ENCODE measurements at regions not wholly inside any gene's neighbourhood (a gene's known extent, or its start where the extent isn't known, plus 50 kb on each side); places are given as distances from the start of the nearest gene placed in this dataset.

DNA sequence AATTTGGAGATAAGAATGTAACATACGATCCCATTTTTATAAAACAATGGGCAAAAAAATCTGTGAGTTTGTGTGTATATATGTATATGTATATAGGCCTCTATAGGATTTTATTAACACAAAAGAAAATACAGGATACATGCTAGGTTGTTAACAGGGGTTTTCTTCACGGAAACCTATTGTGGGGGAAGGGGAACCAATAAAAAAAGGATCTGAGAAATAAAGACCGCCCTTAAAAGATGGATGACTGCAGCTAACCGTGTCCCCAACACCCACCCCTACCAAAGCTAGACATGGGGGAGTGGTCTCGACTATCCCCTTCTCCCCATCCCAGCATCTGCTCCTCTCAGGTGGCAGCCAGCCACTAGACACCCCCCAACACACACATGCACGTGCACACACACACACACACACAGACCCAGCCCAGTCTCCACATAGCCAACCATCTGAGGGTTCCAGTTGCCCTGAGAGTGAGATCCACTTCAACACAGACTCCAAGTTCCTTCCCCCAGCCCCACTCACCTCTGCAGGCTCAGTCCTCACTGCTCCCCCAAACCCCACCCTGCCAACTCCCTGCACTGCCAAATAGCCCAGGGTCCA is 132.9 kb downstream of the TPRA1 start:
- DNase-seq: no peak

DNA sequence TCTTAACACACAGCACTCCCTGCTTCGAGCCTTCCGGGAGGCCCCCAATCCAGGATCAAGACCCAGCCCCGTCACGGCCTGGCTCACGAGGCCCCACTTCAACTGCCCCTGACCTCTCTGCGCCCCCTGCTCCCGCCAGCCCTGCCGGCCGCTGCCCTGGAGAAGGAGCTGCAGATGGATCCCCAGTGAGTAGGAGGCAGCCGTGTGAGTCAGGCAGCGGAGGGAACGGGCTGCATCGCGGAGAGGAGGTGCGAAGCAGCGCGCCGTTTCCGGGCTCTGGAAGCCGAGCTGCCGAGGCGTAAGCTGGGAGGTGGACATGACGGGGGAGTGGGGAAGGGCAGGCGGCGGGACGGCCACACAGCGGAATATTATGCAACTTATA is 133.4 kb downstream of the TPRA1 start:
- no peak for DNase-seq

DNA sequence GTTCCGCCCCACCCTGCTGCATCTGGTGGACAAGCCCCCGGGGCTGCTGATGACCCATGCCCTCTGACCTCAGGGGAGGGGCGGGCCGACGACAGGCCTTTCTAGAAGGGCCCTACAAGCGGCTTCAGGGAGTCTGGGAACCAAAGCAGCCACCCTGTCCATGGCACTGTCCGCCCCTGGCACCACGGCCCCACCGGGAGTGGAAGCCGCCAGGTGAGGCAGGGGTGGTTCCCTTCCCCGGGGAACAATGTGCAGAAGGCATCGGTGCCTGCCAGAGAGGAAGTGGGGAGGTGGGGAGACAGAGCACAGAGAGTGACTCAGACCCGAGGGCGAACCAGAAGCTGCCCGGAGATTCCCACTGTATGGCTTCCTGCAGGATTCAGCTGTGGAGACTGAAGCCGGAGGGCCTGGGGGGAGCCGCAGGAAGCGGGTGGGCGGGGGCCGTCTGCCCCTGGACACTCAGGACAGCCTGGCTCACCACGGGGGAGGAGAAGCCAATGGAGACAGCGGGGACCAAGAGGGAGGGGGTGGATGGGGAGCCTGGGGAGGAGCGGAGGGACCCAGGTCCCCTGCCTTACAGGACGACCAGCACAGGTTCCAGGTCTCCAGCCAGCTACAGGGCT is 134.0 kb downstream of the TPRA1 start:
- DNase-seq: no peak

DNA sequence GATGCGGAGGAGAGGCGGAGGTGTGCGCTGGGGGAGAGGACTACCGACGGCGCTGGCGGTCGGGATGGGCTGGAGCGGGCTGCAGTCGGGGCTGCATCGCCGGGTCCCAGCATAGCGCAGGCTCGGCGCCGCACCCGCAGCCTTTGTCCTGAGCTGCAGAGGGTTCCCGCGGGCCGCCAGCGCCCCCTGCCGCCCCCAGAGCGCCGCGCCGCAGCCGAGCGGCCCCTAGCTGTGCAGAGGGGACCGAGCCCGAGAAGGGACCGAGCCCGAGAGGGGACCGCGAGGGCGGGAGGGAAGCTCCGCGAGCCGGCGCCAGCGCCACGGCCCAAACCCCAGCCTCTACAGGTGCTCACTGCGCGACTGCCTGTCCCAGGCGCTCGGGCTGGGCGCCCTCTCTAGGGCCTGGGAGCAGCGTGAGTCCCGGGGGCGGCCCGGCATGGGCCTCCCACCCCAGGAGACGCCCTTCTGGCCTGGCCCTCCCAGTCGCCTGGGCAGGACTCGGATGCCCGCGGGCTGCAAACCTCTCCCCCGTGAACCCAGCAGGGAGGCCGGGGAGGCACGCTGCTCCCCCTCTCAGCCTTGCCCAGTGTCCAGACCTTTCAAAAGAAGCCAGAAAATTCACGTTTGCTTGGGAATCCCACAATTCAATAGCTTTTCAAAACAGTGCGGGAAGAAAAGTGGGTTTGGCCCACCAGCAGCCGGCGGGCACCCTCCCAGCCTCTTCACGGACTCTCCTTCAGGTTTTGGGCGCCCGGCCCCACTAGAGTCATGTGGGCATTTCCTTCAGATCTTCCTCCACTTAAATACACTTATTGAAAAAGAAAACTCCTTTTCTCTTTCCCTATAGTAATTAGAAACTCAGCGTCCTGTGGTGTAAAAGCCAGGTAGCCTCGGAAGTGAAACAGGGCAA is 134.7 kb downstream of the TPRA1 start:
- peak; percentile 50 for DNase-seq

DNA sequence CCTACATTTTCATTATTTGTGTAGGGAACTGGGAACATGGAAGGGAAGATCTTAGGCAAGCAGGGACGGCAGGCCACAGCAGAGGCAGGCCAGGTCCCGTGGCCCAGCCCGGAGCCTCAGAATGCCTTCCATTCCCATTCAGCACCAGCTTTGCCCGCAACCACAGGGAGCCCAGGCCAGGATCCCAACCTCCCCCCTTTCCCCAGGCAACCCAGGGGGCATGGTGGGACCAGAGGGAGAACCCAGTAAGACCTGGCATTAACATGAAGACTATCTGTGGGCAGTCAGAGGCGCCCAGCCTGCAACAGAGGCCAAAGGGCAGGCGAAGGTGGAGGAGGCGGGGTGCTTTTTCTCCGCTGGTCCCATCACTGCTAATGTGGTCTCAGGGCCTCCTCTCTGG is 135.6 kb downstream of the TPRA1 start:
- no peak for DNase-seq

DNA sequence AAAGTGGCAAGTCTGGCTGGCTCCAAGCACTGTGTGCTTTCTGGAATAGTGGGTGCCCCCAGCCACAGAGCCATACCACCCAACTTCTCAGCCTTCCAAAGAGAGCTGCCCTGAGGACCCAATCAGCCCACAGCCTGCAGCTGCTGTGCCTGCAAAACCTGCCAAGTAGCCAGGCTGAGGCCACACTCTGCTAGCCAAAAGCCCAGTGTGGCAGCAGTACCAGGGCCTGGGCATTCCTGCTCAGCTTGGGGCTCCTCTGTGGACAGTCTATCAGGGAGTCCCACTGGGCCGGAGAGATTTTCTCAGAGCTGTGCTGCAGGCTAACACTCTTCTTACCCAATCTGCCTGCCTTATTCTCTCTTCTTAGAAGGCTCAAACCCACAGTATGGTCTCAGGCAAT is 136.5 kb downstream of the TPRA1 start:
- DNase-seq: no peak

DNA sequence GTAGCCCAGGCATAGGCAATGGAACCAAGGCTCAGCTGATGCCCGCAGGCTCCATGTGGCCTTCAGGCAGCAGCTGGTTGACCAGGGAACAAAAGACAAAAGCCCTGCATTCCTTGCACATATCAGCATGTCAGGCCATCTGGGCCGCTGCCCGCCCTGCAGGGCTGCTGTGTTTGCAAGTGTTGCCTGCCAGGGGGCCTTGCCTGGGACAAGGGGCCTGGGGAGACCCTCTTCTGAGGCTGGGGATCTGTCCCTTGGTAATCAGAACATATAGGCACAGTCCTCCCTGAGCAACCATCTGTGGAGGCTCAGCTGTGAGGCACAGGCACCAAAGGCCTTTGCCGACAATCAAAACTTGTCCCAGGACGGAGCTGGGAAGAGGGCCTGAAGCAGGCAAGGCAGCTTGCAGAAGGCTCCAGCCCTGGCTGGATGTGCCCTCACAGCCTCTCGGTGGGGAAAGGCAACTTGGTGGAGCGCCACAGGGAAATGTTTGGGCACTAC is 138.2 kb downstream of the TPRA1 start:
- DNase-seq: no peak

DNA sequence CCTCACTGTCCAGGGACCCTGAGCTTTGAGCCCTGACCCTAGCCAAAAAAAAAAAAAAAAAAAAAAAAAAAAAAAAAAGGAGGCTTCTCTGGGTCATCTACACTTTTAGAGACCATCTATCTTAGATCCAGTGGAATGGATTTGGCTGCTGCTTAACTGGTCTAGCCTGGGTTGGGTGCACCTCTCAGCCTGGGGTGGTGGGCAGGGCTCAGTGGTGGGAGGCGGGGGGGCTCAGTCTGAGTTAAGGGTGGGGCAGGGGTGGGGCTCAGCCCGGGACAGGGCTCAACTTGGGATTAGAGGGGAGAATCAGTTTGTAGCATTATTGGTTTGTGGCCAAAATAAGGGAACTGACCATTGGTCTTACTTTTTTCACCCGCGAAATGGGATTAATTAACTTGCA is 139.2 kb downstream of the TPRA1 start:
- DNase-seq: no peak

DNA sequence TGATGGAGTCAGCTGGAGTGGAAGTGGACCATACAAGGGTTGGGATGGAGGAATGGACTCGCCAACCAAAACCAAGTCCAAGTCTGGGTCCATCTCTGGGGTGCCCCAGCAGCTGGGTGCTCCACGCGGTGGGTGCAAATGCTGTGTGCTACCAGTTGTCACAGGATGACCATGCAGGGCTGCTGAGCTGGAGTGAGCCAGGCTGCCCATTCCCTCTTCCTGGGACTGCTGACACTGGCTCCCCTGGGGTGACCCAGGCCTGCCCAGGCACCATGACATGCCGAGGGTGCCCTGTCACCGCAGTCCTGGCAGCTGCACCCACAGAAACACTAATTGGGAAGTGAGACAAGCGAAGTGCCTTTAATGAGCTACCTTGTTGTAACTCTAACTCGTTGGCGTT is 140.2 kb downstream of the TPRA1 start:
- DNase-seq: no peak

DNA sequence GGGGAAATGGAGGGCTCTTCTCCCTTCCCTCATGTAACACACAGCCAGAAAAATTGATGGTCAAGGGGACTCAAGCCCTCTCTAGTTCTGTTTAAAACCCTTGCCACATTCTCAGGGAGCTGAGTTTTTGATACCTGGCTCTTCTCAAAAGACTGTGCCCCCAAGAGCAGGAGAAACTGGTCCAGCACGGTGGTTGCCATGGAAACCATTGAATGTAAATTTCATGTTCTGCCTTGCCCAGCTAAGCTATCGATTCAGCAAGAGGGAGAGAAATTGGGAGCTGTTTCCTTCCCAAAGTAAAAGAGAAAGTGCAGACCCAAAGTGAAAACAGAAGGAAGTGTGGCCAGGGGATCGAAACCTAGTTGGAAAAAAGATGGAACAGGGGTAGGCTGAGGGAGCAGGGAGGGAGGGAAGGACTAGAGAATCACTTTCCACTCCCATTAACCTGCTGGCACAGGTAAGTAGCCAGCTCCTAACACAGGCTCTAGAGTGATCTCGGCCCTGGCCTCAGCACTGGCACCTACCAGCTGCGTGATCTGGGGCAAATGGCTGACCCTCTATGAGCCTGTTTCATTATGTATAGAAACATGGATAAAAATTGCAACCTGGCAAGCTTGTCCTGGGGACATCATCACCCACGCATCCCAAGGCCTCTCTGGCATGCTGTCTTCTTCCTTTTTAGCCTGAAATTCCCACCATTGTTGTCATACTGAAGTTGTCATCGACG is 140.9 kb downstream of the TPRA1 start:
- DNase-seq: no peak

DNA sequence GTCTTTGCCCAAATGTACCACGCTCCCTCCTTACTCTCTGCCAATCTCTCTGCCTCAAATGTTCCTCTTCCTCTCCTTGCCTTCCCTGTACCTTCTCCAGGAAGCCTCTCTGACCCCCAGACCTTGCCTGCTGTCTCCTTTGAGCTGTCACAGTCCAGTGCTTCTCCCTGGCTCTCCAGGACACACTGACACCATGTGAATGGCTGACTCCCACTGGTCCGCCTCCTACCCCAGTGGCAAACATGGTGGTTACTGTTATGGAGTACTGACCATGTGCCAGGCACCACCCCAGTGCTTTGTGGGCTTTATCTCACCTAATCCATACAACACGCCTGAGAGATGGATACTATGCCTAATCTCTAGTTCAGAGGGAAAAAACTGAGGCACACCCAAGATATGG is 141.9 kb downstream of the TPRA1 start:
- no peak for DNase-seq

DNA sequence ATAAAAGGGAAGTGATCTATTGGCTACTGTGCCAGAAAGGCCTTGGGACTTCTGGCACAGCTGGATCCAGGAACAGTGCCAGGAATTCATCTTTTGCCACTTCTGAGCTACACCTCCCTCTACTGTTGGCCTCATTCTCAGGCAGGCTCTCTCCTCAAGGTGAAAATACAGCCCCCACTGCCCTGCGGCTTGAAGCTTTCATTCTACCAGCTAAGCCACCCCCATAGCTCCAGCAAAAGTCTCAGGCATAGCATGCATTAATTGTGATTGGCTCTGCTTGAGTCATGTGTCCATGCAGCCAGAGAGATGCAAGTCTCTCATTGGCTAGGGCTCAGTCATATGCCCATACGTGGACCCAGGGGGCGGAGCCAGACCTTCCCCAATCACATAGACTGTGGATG is 142.4 kb downstream of the TPRA1 start:
- DNase-seq: no peak

DNA sequence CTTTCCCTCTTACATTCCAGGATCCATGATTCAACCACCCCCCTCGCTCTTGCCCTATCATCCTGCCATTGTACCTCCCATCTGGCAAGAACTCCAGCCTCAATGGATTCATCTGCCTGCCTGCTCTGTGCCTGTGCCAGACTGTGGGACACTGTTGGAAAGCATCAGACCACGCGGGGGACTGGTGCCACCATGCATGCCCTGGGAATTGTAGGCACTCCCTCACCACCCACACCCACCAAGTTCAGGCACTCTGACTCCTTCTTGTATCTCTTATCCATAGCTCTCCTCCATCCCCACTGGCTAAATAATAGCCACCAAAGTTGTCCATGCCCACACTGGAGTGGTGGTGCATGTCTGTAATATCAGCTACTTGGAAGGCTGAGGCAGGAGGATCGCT is 143.8 kb downstream of the TPRA1 start:
- DNase-seq: no peak

DNA sequence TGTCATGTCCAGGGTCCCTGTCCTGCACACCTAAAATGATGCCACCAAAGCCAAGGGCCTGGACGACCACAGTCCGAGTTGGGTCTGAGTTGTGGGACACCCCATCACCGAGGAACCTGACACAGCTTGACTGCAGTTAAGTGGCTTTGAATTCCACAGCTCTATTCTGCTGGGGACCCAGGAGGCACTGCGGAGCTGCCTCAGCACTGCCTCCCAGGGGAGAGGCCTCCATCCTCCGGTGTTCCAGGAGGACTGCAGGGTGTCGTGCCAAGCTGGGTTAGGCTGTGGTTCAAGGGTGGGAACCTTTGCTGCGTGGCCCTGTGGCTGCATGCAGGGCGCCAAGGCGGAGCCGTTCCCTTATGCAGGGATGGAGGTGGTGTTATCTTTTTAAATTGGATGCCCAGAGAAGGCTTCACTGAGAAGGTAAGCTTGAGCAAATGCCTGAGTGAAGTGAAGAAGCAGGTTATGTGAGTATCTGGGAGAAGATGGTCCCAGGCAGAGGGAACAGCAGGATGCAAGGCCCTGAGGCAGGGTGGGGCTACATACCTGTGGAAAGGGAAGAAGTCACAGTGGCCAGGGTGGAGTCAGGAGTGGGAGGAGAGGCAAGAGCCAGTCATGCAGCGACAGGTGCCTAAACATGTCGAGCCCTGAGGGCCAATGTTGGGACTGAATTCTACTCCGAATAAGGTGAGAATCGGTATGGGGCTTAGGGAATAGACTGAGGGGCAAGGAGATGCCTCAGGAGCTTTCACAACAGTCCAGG is 144.8 kb downstream of the TPRA1 start:
- no peak for DNase-seq

DNA sequence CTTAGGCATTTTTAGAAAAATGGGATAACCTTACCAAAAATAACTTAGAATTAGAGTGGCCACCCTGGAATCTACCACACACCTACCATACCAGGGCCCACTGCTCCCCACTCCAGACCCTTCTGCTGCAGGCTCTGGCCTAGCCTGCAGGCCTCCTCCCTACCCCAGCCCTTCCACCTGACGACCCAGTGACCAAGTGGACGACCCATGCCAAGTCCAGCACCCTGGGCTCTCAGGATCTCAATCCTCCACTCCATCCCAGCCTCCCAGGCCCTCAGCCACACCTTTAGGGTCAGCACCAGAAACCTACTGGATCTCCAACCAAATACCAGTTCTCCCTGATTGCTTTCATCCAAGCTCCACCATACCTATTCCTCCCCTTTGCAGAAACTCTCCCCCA is 145.8 kb downstream of the TPRA1 start:
- no peak for DNase-seq

DNA sequence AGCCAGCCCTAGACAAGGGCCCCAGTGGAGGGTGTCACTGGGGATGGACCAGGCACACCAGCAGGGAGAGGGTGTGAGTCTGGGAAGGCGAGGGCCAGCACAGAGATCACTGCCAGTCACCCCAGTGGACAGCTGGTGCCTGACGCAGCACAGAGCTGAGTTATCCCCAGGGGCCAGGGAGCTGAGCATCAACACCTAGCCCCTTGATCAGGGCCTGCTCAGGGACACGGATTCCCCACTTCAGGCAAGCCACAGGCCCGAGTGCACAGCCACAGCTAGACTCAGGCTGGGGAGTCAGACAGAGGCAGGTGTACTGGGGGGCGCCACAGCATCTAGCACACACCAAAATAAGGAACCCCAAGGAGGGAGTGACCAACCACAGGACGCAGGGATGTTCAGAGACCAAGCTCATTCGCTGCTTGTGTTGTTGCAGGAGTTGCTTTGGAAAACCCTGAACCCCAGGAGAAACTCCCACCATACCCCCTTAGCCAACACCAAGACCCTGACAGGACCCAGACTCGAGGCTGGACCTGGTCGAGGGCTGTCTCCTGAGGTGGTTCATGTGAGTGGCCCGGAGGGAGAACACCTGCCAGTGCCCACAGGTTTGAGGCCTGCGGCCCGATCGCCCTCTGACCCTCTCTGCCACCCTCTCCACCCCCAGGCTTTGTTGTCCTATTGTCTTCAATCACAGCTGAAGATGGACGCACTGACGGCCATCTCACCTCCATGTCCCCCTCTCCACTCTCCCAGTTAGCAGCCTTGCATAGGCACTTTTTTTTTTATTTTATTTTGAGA is 146.8 kb downstream of the TPRA1 start:
- no peak for DNase-seq

DNA sequence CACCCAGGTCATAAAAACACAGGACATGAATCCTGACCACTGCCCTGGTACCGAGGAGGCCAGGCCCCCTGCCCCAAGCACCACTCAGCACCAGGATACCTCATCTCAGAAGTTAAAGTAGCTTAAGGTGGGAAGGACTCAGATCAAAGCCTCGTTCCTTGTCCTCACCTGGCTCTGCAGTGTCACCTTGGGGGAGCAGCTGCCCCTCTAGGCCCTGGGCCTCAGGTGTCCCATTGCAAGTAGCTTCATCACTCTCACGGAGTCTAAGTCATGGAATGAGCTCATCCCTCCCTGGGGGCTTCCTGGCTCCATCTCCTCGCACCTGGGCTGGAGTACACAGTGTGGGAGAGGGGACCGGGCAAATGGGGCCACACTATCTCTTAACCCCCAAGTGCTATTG is 148.0 kb downstream of the TPRA1 start:
- no peak for DNase-seq

DNA sequence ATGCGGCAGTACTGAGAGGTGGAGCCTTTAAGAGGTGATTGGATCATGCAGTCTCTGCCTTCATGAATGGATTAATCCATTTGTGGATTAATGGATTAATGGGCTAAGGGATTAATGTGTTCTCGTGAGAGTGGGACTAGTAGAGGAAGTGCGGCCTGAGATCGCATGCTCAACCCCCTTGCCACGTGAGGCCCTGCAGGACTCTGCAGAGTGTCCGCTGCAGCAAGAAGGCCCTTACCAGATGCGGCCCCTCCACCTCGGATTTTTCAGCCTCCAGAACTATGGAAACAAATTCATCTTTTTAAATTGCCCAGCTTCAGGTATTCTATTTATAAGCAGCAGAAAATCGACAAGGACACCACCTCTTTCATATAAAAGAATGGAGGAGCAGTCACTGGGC is 148.8 kb downstream of the TPRA1 start:
- no peak for DNase-seq

DNA sequence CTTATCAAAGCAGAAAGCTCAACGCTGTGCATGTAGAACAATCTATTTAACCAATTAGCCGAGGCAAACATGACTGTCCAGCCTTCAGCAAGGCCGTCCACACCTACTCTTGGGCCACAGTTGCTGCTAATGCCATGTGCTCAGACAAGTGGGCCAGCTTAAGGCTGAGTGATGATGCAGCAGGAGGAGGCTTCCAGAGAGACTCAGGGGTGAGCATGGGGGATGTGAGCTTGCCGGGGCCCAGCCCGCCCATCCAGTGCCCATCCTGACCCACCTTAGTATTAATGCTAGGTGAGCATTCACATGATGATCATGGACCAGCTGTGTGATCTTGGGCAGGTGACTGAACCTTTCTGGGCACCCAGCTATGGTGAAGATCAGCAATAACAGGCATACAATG is 150.1 kb downstream of the TPRA1 start:
- DNase-seq: no peak

DNA sequence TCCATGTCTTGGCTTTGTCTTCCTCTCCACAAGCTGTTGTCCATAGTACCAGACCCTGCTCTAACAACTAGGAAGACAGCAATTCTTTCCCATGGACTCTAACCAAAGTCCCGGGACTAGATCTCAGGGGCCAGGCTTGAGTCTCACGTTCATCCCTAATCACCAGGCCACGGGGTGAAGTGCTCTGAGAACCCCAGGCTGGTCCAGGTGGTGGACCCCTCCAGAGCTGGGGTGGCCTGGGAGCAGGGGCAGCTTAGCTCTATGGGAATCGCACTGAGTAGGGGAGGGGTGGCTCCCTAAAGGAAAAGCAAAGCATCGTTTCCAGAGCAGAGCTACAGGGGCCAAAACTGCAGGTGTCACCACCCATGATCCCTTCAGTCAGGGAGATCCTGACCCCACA is 150.9 kb downstream of the TPRA1 start:
- DNase-seq: no peak

DNA sequence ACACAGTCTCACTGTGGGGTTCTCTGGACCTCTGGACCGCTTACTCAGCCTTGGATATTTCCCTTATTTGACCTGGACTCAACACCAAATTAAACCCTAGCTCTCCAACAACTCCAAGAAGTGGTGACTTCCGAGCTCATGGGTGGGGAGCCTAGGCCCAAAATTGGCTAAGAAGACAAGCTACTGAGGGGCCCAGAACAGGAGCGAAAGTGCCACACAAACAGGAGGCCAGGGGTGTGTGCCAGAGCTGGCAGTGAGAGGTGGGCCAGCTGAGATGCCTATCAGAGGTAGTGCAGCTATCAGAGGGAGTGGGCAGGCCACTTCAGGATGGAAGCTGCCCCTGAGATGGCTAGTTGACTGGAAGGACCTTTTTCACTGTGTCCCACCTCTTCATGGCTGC is 151.1 kb upstream of the PRR20G start:
- DNase-seq: no peak

DNA sequence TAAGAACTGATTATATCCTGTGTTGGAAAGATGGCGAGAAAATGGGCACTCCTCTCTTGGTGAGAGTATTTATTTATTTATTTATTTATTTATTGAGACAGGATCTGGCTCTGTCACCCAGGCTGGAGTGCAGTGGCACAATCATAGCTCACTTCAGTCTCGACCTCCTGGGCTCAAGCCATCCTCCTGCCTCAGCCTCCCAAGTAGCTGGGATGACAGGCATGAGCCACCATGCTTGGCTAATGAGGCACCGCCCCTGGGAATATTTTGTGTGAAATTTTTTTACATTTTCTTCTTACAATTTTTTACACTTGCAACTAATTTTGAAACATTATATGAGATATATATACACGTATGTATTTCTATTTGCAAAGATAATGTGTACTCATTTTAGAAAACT is 150.5 kb upstream of the PRR20G start:
- DNase-seq: no peak
